ENCODE measurements at regions not wholly inside any gene's neighbourhood (a gene's known extent, or its start where the extent isn't known, plus 50 kb on each side); places are given as distances from the start of the nearest gene placed in this dataset.

- Mint-ChIP-seq H3K9me3 (peaks cover 9 to 19% (median 11%) of the 10 kb centered on the region in 7 donors), H3K27ac (peak overlapping the region in 1 of 7 donors; percentile 18), H3K27me3 (ENCODE audit: low read depth in 3 of 3) (peaks cover 0 to 3% (median 1%) of the 10 kb centered on the region in 3 donors), H3K36me3 (no peaks in the 10 kb centered on the region), H3K4me1 (peaks cover 4% of the 10 kb centered on the region), H3K4me3 (no peak overlapping the region)
- no peak overlapping the region for H3K4me3 ChIP-seq (replicated peaks in 1 of 3; ENCODE audit: low read depth in 2 of 3, low read length in 3 of 3)
- no peak for DNase-seq
- TF ChIP-seq, protein P1, sequence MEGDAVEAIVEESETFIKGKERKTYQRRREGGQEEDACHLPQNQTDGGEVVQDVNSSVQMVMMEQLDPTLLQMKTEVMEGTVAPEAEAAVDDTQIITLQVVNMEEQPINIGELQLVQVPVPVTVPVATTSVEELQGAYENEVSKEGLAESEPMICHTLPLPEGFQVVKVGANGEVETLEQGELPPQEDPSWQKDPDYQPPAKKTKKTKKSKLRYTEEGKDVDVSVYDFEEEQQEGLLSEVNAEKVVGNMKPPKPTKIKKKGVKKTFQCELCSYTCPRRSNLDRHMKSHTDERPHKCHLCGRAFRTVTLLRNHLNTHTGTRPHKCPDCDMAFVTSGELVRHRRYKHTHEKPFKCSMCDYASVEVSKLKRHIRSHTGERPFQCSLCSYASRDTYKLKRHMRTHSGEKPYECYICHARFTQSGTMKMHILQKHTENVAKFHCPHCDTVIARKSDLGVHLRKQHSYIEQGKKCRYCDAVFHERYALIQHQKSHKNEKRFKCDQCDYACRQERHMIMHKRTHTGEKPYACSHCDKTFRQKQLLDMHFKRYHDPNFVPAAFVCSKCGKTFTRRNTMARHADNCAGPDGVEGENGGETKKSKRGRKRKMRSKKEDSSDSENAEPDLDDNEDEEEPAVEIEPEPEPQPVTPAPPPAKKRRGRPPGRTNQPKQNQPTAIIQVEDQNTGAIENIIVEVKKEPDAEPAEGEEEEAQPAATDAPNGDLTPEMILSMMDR (IDR thresholded peaks at IDR 0.05) = no peak
- H3K27me3 ChIP-seq (ENCODE audit: control insufficient read depth in 2 of 2, insufficient read depth in 2 of 2, low read length in 2 of 2) = no peaks in the 10 kb centered on the region
- intact Hi-C loops (cut with micrococcal nuclease) = no loop called here
- H3K4me2 ChIP-seq (replicated peaks; ENCODE audit: extremely low read depth, low read length, poor library complexity, severe bottlenecking) = no peak overlapping the region
- WGBS (ENCODE audit: insufficient coverage) = 81% methylated on average over 1 of the region's 1 CpG
- H2AFZ ChIP-seq (ENCODE audit: insufficient read depth, low read depth, low read length, poor library complexity, severe bottlenecking) = no peak overlapping the region
- no peaks in the 10 kb centered on the region for H3K79me2 ChIP-seq (ENCODE audit: insufficient read depth, low read length)
- no peaks in the 10 kb centered on the region for H3K36me3 ChIP-seq (replicated peaks in 1 of 2; ENCODE audit: control insufficient read depth in 1 of 2, insufficient read depth in 2 of 2, low read length in 2 of 2)
- H4K20me1 ChIP-seq (ENCODE audit: insufficient read depth, low read length) = no peaks in the 10 kb centered on the region
- H3K4me1 ChIP-seq (ENCODE audit: control insufficient read depth in 1 of 2, insufficient read depth in 2 of 2, low read length in 2 of 2) = no peaks in the 10 kb centered on the region
- no peak overlapping the region for H3K9ac ChIP-seq (ENCODE audit: insufficient read depth, low read length, poor library complexity, severe bottlenecking)
- H3K9me3 ChIP-seq (replicated peaks in 1 of 2; ENCODE audit: control insufficient read depth in 1 of 2, insufficient read depth in 1 of 2, low read length in 2 of 2) = peaks cover 10 to 12% of the 10 kb centered on the region in 2 donors
- H3K27ac ChIP-seq (ENCODE audit: low read depth in 1 of 2, low read length in 2 of 2) = no peak overlapping the region
These were observed 73.4 kb upstream of the SLC44A1 start for GRCh38 chr9:105171076-105171475.

DNA sequence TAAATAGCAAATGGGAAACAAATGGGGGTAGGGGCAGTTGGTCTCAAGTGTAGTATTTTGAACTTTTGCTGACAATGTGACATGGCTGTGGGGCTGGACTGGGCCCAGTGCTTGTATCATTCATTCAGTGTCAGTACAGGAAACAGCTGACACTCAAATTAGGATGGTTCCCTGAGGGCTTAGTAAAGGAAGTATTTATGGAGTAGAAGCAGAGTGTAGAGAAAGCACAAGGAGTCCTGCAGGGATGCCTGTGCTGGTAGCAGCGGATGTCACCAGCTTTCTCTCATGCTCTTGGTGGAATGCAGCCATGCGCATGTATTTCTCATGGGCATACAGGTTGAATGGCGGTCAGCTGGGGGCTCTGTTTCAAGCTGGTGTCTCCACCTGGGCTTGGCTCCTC is 72.9 kb upstream of the SLC44A1 start:
- no peaks in the 10 kb centered on the region for H3K36me3 Mint-ChIP-seq
- Histone ChIP-seq H3K36me3 (replicated peaks in 1 of 2; ENCODE audit: control insufficient read depth in 1 of 2, insufficient read depth in 2 of 2, low read length in 2 of 2) (no peaks in the 10 kb centered on the region), H3K27me3 (ENCODE audit: control insufficient read depth in 2 of 2, insufficient read depth in 2 of 2, low read length in 2 of 2) (no peaks in the 10 kb centered on the region), H3K9me3 (replicated peaks in 1 of 2; ENCODE audit: control insufficient read depth in 1 of 2, insufficient read depth in 1 of 2, low read length in 2 of 2) (peaks cover 10 to 12% of the 10 kb centered on the region in 2 donors), H3K9ac (ENCODE audit: insufficient read depth, low read length, poor library complexity, severe bottlenecking) (no peak overlapping the region), H2AFZ (ENCODE audit: insufficient read depth, low read depth, low read length, poor library complexity, severe bottlenecking) (no peak overlapping the region), H3K4me2 (replicated peaks; ENCODE audit: extremely low read depth, low read length, poor library complexity, severe bottlenecking) (no peak overlapping the region), H3K4me1 (ENCODE audit: control insufficient read depth in 1 of 2, insufficient read depth in 2 of 2, low read length in 2 of 2) (no peaks in the 10 kb centered on the region), H3K4me3 (replicated peaks in 1 of 3; ENCODE audit: low read depth in 2 of 3, low read length in 3 of 3) (no peak overlapping the region), H4K20me1 (ENCODE audit: insufficient read depth, low read length) (no peaks in the 10 kb centered on the region), H3K79me2 (ENCODE audit: insufficient read depth, low read length) (no peaks in the 10 kb centered on the region), H3K27ac (ENCODE audit: low read depth in 1 of 2, low read length in 2 of 2) (no peak overlapping the region)
- TF ChIP-seq, protein P1 (IDR thresholded peaks at IDR 0.05) = no peak
- no peak overlapping the region for H3K4me3 Mint-ChIP-seq
- peaks cover 0 to 3% (median 1%) of the 10 kb centered on the region in 3 donors for H3K27me3 Mint-ChIP-seq (ENCODE audit: low read depth in 3 of 3)
- H3K27ac Mint-ChIP-seq = peak overlapping the region in 1 of 7 donors; percentile 20
- no peak for DNase-seq
- H3K9me3 Mint-ChIP-seq = peaks cover 9 to 16% (median 11%) of the 10 kb centered on the region in 7 donors
- WGBS (ENCODE audit: insufficient coverage) = 74% methylated on average over 3 of the region's 3 CpGs
- intact Hi-C loops (cut with micrococcal nuclease) = no loop called here
- peaks cover 4% of the 10 kb centered on the region for H3K4me1 Mint-ChIP-seq

Measured in CD14-positive monocyte (primary cell).